Neutrophil (primary cell): ENCODE measurements at regions not wholly inside any gene's neighbourhood (a gene's known extent, or its start where the extent isn't known, plus 50 kb on each side); places are given as distances from the start of the nearest gene placed in this dataset.

Experiments
- H3K27ac ChIP-seq: fragments of 200-600 bp; sonication (generic); 2 replicates; pipeline ENCODE4 v1.5.1; 2016; ENCODE audit warnings: mild to moderate bottlenecking, moderate library complexity
- H3K27me3 ChIP-seq: fragments of 200-600 bp; sonication (generic); 2 replicates; pipeline ENCODE4 v1.6.0; 2016; ENCODE audit warnings: mild to moderate bottlenecking
- H3K36me3 ChIP-seq: fragments of 200-600 bp; sonication (generic); 2 replicates; pipeline ENCODE4 v1.5.1; 2017
- H3K4me1 ChIP-seq, 2 experiments: fragments of 200-600 bp in 1 of 2; sonication (generic) in 1 of 2; 1 replicate in 1 of 2; 2 replicates in 1 of 2; pipeline versions ENCODE4 v1.5.1 to v1.6.1; 2013 to 2016; ENCODE audit warnings: low read depth in 1 of 2, low read length in 1 of 2, mild to moderate bottlenecking in 1 of 2, moderate library complexity in 1 of 2; ENCODE audit not compliant: control insufficient read depth in 1 of 2, insufficient read depth in 1 of 2
- H3K4me3 ChIP-seq, 2 experiments: fragments of 200-600 bp in 1 of 2; sonication (generic) in 1 of 2; 1 replicate in 1 of 2; 2 replicates in 1 of 2; pipeline ENCODE4 v1.5.1; 2013 to 2016; ENCODE audit warnings: low read depth in 1 of 2, low read length in 1 of 2, mild to moderate bottlenecking in 1 of 2, moderate library complexity in 1 of 2
- H3K9me3 ChIP-seq: fragments of 200-600 bp; sonication (generic); 2 replicates; pipeline ENCODE4 v1.5.1; 2016
- TF ChIP-seq, protein P1 (sequence below): fragments of 200-600 bp; sonication (generic); IDR thresholded peaks from 2 replicates; pipeline ENCODE4 v1.5.1; 2016; ENCODE audit warnings: antibody characterized with exemption

DNA sequence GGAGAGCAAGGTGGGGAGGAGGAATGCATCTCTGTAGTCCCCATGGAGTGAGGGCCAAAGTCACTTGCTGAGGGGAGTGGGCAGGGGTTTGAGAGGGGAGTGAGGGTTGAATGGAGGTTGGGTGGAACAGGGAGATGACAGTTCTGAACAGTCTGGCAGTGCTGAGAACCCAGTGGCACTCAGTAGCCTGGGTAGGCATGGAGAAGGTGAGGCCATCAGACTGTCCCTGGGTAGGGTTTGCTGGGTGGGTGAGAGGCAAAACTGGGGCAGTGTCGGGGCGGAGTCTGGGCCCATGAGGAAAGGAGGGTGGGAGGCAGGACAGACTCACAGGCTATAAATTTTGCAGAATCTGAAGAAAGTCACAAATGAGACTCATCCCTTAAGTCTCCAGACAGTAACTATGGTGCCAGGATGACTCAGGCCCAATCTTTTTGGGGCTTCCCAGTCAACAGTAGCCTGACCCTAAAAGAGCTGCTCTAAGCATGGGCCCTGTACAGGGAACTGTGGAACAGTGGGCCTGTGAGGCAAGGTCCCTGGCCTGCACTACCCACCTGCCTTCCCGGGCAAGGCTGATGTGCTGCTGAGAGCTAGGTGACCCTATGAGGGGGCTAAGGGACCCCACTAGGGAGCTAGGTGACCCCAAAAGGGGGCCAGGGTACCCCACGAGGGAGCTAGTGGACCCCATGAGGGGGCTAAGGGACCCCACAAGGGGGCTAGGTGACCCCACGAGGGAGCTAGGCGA, 51.0 kb upstream of the DMRTB1 start:
- TF ChIP-seq, protein P1, sequence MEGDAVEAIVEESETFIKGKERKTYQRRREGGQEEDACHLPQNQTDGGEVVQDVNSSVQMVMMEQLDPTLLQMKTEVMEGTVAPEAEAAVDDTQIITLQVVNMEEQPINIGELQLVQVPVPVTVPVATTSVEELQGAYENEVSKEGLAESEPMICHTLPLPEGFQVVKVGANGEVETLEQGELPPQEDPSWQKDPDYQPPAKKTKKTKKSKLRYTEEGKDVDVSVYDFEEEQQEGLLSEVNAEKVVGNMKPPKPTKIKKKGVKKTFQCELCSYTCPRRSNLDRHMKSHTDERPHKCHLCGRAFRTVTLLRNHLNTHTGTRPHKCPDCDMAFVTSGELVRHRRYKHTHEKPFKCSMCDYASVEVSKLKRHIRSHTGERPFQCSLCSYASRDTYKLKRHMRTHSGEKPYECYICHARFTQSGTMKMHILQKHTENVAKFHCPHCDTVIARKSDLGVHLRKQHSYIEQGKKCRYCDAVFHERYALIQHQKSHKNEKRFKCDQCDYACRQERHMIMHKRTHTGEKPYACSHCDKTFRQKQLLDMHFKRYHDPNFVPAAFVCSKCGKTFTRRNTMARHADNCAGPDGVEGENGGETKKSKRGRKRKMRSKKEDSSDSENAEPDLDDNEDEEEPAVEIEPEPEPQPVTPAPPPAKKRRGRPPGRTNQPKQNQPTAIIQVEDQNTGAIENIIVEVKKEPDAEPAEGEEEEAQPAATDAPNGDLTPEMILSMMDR, result no peak
- H3K36me3 ChIP-seq, result no peaks in the 10 kb centered on the region
- no peaks in the 10 kb centered on the region for H3K4me1 ChIP-seq
- no peak overlapping the region for H3K4me3 ChIP-seq
- no peak overlapping the region for H3K27ac ChIP-seq
- no peaks in the 10 kb centered on the region for H3K9me3 ChIP-seq
- H3K27me3 ChIP-seq, result no peaks in the 10 kb centered on the region

- Histone ChIP-seq H3K27me3 (no peaks in the 10 kb centered on the region), H3K4me1 (no peaks in the 10 kb centered on the region), H3K36me3 (no peaks in the 10 kb centered on the region), H3K27ac (no peak overlapping the region), H3K9me3 (no peaks in the 10 kb centered on the region), H3K4me3 (no peak overlapping the region)
- TF ChIP-seq, protein P1, result no peak
Observed at GRCh38 chr1:53408755-53409129, 50.5 kb upstream of the DMRTB1 start.

DNA sequence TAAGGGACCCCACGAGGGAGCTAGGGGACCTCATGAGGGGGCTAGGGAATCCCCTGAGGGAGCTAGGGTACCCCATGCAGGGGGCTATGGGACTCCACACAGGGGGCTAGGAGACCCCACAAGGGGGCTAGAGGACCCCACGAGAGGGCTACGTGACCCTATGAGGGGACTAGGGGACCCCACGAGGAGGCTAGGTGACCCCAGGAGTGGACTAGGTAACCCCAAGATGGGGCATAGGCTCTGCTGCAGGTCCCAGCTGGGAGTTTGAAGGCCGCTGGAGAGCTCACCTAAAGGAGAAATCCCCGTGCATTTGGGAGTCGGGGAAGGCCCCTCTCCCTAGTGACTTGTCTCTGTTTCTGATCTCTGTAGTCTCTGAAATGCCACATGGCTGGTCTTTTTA, 50.0 kb upstream of the DMRTB1 start:
- Histone ChIP-seq H3K27me3 (no peaks in the 10 kb centered on the region), H3K9me3 (no peaks in the 10 kb centered on the region), H3K4me3 (no peak overlapping the region), H3K36me3 (no peaks in the 10 kb centered on the region), H3K4me1 (no peaks in the 10 kb centered on the region), H3K27ac (no peak overlapping the region)
- TF ChIP-seq, protein P1, result no peak
